CD8-positive, alpha-beta memory T cell (primary cell): ENCODE measurements at regions not wholly inside any gene's neighbourhood (a gene's known extent, or its start where the extent isn't known, plus 50 kb on each side); places are given as distances from the start of the nearest gene placed in this dataset.

Experiments
- CTCF ChIA-PET: fragments of 350-600 bp; sonication (Branson Sonifier 250); formaldehyde crosslinking; loops from one replicate; lab custom pipeline; 2021; ENCODE audit warnings: antibody characterized with exemption; lab: Charles Lee
- POLR2A ChIA-PET: fragments of 350-600 bp; sonication (Branson Sonifier 250); formaldehyde crosslinking; loops from one replicate; lab custom pipeline; 2021; ENCODE audit warnings: antibody characterized with exemption; lab: Charles Lee
- DNase-seq, 5 donors: peaks; one replicate each; pipeline versions ENCODE4 v3.0.0 to v3.0.0-alpha.2; 2020 to 2022; ENCODE audit warnings: mixed read lengths in 1 of 5
- H3K27ac ChIP-seq: one replicate; pipeline ENCODE4 v1.7.0; 2013; ENCODE audit warnings: low read depth, mild to moderate bottlenecking, low read length, moderate library complexity
- H3K27me3 ChIP-seq: 2 replicates; pipeline ENCODE4 v1.7.0; 2013; ENCODE audit warnings: low read length, mild to moderate bottlenecking; ENCODE audit not compliant: insufficient read depth, poor library complexity, severe bottlenecking
- H3K36me3 ChIP-seq: 2 replicates; pipeline ENCODE4 v1.7.0; 2013; ENCODE audit warnings: mild to moderate bottlenecking, low read length, moderate library complexity; ENCODE audit not compliant: insufficient read depth
- H3K4me1 ChIP-seq: 2 replicates; pipeline ENCODE4 v1.7.0; 2013; ENCODE audit warnings: mild to moderate bottlenecking, low read length, moderate library complexity; ENCODE audit not compliant: insufficient read depth
- H3K4me3 ChIP-seq: 2 replicates; pipeline ENCODE4 v1.7.0; 2013; ENCODE audit warnings: mild to moderate bottlenecking, low read length
- H3K9me3 ChIP-seq: 2 replicates; pipeline ENCODE4 v1.7.0; 2013; ENCODE audit warnings: mild to moderate bottlenecking, low read length
- H3K27ac Mint-ChIP-seq, 8 donors: one replicate each; pipeline ENCODE4 v1.8.0; 2020 to 2021; ENCODE audit warnings: mixed read lengths in 8 of 8, mild to moderate bottlenecking in 6 of 8, inconsistent platforms in 3 of 8, moderate library complexity in 3 of 8
- H3K27me3 Mint-ChIP-seq, 2 donors: one replicate each; pipeline ENCODE4 v1.8.0; 2020 to 2021; ENCODE audit warnings: mixed read lengths in 2 of 2, mild to moderate bottlenecking in 1 of 2, moderate library complexity in 1 of 2
- H3K36me3 Mint-ChIP-seq, 3 donors: one replicate each; pipeline ENCODE4 v1.8.0; 2020 to 2021; ENCODE audit warnings: mixed read lengths in 3 of 3, inconsistent platforms in 1 of 3, mild to moderate bottlenecking in 1 of 3
- H3K4me1 Mint-ChIP-seq, 3 donors: one replicate each; pipeline ENCODE4 v1.8.0; 2020 to 2021; ENCODE audit warnings: mixed read lengths in 3 of 3, inconsistent platforms in 1 of 3, mild to moderate bottlenecking in 1 of 3
- H3K4me3 Mint-ChIP-seq, 7 donors: one replicate each; pipeline ENCODE4 v1.8.0; 2020 to 2021; ENCODE audit warnings: mixed read lengths in 7 of 7, mild to moderate bottlenecking in 6 of 7, moderate library complexity in 4 of 7, inconsistent platforms in 2 of 7
- H3K9me3 Mint-ChIP-seq, 5 donors: one replicate each; pipeline ENCODE4 v1.8.0; 2020 to 2022; ENCODE audit warnings: mixed read lengths in 5 of 5, mild to moderate bottlenecking in 3 of 5, moderate library complexity in 2 of 5, inconsistent platforms in 1 of 5

DNA sequence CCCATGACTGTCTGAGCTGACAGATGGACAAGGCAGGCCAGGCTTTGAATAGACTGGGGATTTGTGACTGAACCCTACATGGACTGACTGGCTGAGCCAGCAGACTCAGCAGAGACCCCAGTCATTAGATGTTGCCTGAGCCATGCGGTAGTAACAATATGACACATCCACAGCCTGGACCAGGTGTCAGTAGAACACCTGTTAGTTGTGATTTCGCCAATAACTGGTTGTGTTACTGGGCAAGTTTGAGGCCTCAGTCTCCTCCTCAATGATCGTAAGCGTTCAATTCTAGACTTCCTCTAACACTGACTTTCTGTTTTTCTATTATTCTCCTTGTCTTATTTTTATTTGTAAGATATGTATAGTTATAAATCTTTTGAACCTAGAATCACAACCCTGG is 311.9 kb upstream of the MAP3K7 start:
- Histone ChIP-seq H3K9me3 (no peaks in the 10 kb centered on the region), H3K27me3 (no peaks in the 10 kb centered on the region), H3K27ac (no peak overlapping the region), H3K36me3 (no peaks in the 10 kb centered on the region), H3K4me3 (no peak overlapping the region), H3K4me1 (no peaks in the 10 kb centered on the region)
- Mint-ChIP-seq H3K4me1 (no peaks in the 10 kb centered on the region), H3K27ac (no peak overlapping the region), H3K9me3 (peaks cover 0 to 2% (median 0%) of the 10 kb centered on the region in 5 donors), H3K27me3 (no peaks in the 10 kb centered on the region), H3K4me3 (no peak overlapping the region), H3K36me3 (no peaks in the 10 kb centered on the region)
- POLR2A ChIA-PET, result no interaction called here
- DNase-seq, result no peak
- CTCF ChIA-PET, result no interaction called here

DNA sequence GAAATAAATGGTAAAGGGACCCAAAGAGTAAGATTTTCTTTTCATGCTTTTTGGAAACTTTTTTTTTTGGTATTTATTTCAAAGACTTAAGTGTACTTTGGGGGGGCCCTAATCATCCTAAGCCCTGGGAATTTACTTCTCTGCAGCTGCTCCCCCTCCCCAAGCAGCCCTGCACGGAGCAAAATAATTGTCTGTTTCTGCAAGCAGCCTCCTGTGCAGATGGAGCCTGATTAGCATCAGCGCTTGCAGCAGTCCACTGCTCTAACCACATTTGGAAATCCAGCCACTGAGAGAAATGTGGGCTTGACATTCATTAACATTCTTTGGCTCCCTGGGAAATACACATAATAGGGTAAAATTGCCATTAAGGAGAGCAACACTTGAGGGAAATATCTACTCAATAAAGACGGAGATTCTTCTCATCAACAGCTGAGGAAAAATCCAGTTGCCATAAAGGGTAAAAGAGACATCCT is 309.2 kb upstream of the MAP3K7 start:
- peaks cover 0 to 3% of the 10 kb centered on the region in 2 donors for H3K27me3 Mint-ChIP-seq
- H3K36me3 Mint-ChIP-seq, result no peaks in the 10 kb centered on the region
- no peaks in the 10 kb centered on the region for H3K4me1 ChIP-seq
- H3K9me3 ChIP-seq, result no peaks in the 10 kb centered on the region
- CTCF ChIA-PET, result no interaction called here
- no peak for DNase-seq
- no peaks in the 10 kb centered on the region for H3K27me3 ChIP-seq
- no peak overlapping the region for H3K27ac Mint-ChIP-seq
- no peaks in the 10 kb centered on the region for H3K4me1 Mint-ChIP-seq
- H3K4me3 ChIP-seq, result no peak overlapping the region
- no peak overlapping the region for H3K4me3 Mint-ChIP-seq
- peaks cover 0 to 5% (median 0%) of the 10 kb centered on the region in 5 donors for H3K9me3 Mint-ChIP-seq
- no peaks in the 10 kb centered on the region for H3K36me3 ChIP-seq
- H3K27ac ChIP-seq, result no peak overlapping the region
- POLR2A ChIA-PET, result no interaction called here

DNA sequence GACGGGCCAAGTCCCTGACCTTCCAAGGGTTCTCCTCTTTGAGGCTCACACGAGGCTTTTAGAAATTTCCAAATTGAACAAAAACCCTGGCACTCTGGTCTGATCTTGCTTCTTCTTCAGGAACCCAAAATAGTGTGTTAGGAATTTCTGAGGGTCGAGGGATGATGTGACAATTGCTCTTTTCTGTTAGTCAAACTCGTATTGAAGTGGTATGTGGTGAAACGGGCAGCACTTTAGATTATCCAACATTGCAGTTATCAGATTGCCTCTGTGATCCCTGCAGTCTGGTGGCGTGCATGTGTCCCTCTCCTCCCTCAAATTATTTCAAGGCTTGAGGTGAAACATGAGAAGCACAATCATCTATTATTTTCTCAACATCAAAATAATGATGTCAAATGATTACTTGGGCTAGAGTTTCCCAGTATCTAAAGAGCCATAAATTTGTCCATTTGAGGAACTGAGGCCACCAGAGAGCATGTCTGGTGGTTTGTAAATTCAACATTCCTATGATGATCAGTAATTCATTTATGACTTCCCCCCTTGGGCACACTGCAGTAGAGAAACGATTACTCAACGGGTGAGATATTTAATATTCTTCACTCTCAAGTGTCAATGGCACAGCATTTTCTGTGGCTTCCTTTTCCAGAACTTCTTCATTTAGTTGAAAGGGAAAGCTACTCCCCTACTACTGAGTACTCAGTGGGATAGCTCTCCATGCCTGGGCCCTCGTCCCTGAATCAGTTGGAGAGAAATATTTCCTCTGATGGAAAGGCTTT is 308.6 kb upstream of the MAP3K7 start:
- no peaks in the 10 kb centered on the region for H3K4me1 ChIP-seq
- CTCF ChIA-PET, result no interaction called here
- Mint-ChIP-seq H3K36me3 (no peaks in the 10 kb centered on the region), H3K4me3 (no peak overlapping the region), H3K9me3 (peaks cover 0 to 5% (median 0%) of the 10 kb centered on the region in 5 donors), H3K27me3 (peaks cover 0 to 3% of the 10 kb centered on the region in 2 donors), H3K27ac (no peak overlapping the region), H3K4me1 (no peaks in the 10 kb centered on the region)
- H3K36me3 ChIP-seq, result no peaks in the 10 kb centered on the region
- DNase-seq, result no peak
- H3K4me3 ChIP-seq, result no peak overlapping the region
- POLR2A ChIA-PET, result no interaction called here
- H3K9me3 ChIP-seq, result no peaks in the 10 kb centered on the region
- H3K27ac ChIP-seq, result no peak overlapping the region
- H3K27me3 ChIP-seq, result no peaks in the 10 kb centered on the region

DNA sequence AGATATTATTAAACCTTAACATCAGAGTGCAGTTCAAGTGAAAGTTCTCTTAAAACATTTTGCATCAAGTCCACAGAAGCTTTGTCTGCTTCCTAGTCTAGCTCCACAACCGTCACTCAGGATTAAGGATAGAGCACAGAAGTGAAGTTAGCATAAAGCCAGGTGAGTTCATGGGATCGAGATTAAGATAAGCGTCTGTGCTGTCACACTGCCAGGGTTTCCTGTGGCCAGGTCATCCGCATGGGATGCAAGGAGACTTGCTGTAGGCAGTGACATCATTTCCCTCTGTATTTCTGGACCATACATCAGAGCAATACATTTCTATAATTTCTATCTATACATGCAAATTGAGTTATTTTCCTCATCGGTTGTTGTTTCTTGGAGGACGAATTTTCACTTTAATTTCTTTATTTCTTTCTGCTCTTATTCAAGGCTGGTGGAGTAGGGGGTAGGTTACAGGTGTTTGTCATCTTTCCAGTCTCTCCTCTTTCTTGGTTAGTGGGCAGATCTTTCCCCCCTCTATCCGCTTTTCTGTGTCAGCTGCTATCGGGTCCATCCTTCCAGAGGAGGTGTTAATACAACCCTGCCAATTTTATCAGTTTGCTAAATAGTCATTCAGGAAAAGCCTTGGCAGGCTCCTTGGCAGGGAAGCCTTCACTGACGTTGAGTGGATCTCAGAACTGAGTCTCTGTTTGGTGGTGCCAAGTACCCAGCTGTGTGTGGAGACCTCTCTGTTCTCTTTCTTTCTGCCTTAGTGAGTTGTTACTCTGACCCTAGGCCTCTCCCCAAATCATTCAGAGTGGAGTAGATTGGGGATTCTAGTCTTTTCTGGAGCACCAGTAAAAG is 307.6 kb upstream of the MAP3K7 start:
- no peaks in the 10 kb centered on the region for H3K36me3 Mint-ChIP-seq
- DNase-seq, result no peak
- ChIA-PET POLR2A (no interaction called here), CTCF (no interaction called here)
- peaks cover 0 to 3% of the 10 kb centered on the region in 2 donors for H3K27me3 Mint-ChIP-seq
- Histone ChIP-seq H3K27ac (no peak overlapping the region), H3K4me1 (no peaks in the 10 kb centered on the region), H3K27me3 (no peaks in the 10 kb centered on the region), H3K36me3 (no peaks in the 10 kb centered on the region), H3K4me3 (no peak overlapping the region), H3K9me3 (no peaks in the 10 kb centered on the region)
- H3K9me3 Mint-ChIP-seq, result peaks cover 0 to 5% (median 0%) of the 10 kb centered on the region in 5 donors
- no peaks in the 10 kb centered on the region for H3K4me1 Mint-ChIP-seq
- no peak overlapping the region for H3K4me3 Mint-ChIP-seq
- no peak overlapping the region for H3K27ac Mint-ChIP-seq

DNA sequence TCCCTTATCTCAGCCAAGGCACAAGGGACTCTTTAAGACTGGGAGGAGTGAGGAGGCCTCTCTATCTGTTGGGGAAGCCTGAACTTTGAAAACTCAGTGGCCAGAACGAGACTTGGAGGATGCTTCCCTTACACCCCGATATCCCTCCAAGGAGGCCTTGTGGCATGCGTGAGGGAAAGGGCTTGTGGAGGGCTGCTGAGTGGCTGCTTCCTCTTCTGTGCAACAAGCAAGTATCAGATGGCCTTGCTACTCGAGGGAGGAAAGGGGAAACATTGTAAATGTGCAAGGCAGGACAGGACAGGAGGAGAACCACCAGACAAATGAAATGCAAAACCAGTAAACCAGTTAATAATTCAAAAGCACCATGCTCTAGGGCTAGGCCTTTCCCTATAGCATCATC is 306.5 kb upstream of the MAP3K7 start:
- Histone ChIP-seq H3K27me3 (no peaks in the 10 kb centered on the region), H3K9me3 (no peaks in the 10 kb centered on the region), H3K27ac (no peak overlapping the region), H3K4me1 (no peaks in the 10 kb centered on the region), H3K36me3 (no peaks in the 10 kb centered on the region), H3K4me3 (no peak overlapping the region)
- peaks cover 0 to 3% of the 10 kb centered on the region in 2 donors for H3K27me3 Mint-ChIP-seq
- H3K9me3 Mint-ChIP-seq, result peaks cover 0 to 5% (median 0%) of the 10 kb centered on the region in 5 donors
- ChIA-PET CTCF (no interaction called here), POLR2A (no interaction called here)
- H3K4me1 Mint-ChIP-seq, result no peaks in the 10 kb centered on the region
- no peak overlapping the region for H3K4me3 Mint-ChIP-seq
- H3K27ac Mint-ChIP-seq, result no peak overlapping the region
- DNase-seq, result no peak
- no peaks in the 10 kb centered on the region for H3K36me3 Mint-ChIP-seq

DNA sequence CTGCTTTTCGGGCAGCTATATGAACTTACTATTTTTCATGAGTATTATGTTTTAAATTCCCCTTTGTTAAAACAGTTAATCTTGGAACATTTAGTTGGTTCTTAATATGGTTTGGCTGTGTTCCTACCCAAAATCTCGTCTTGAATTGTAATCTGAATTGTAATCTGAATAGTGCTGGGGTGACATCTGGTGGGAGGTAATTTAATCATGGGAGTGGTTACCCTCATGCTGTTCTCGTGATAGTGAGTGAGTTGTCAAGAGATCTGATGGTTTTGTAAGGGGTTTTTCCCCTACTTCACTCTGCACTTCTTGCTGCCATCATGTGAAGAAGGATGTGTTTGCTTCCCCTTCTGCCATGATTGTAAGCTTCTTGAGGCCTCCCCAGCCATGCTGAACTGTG is 305.4 kb upstream of the MAP3K7 start:
- no peaks in the 10 kb centered on the region for H3K27me3 ChIP-seq
- H3K4me3 ChIP-seq, result no peak overlapping the region
- no peaks in the 10 kb centered on the region for H3K4me1 ChIP-seq
- Mint-ChIP-seq H3K27ac (no peak overlapping the region), H3K4me3 (no peak overlapping the region), H3K9me3 (peaks cover 0 to 5% (median 0%) of the 10 kb centered on the region in 5 donors), H3K4me1 (no peaks in the 10 kb centered on the region), H3K27me3 (peaks cover 0 to 3% of the 10 kb centered on the region in 2 donors), H3K36me3 (no peaks in the 10 kb centered on the region)
- ChIA-PET CTCF (no interaction called here), POLR2A (no interaction called here)
- no peaks in the 10 kb centered on the region for H3K36me3 ChIP-seq
- no peaks in the 10 kb centered on the region for H3K9me3 ChIP-seq
- no peak overlapping the region for H3K27ac ChIP-seq
- no peak for DNase-seq

DNA sequence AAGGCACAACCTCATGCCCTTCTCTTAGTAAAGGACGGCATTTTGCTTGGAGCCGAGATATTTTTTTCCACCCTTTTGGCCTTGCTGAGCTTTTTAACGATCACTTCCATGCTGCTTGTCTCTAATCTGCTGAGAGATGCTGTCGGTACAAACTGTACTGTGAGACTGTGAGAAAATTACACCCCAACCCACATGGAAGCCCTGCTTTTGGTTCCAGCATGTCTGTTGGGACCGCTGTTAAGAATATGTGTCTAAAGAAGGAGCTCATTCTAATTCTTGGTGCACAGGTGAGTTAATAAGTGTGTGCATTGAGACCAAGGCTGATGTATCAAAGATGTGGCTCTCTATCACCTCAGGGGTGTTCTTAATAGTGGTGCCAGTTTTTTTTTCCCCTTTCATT is 304.5 kb upstream of the MAP3K7 start:
- no peak overlapping the region for H3K4me3 Mint-ChIP-seq
- no peaks in the 10 kb centered on the region for H3K9me3 ChIP-seq

DNA sequence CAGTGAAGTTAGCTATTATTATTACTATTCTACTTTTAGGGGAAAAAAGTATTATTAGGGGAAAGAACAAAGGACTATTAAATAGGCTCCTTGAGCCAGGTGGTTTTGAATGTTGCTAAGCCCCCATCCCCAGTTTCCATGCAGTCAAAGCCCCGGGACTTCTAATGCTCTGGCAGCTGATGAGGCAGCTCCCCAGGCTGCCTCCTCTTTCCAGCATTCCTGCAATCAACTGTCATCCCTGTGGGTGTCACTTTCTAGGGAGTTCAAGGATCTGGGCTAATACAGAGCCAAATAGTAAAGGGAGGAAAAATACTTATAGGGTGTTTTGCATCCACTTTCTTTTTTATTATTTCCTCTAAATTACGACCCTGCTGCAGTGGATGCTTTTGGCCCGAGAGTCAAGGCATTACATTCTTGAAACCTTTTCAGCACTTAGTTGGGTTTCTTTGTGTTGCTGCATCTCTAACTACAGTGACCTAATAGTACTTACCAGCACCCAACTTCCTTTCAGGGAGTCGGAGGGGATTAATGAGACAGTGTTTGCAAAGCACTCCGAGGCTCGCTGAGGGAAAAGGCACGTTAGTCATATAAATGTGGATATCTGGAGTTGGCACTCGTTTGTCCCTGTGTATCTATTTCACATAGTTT is 303.9 kb upstream of the MAP3K7 start:
- no peak overlapping the region for H3K27ac ChIP-seq
- no peaks in the 10 kb centered on the region for H3K27me3 ChIP-seq
- Mint-ChIP-seq H3K27ac (no peak overlapping the region), H3K36me3 (no peaks in the 10 kb centered on the region), H3K4me1 (no peaks in the 10 kb centered on the region), H3K9me3 (peaks cover 0 to 5% (median 0%) of the 10 kb centered on the region in 5 donors), H3K27me3 (peaks cover 0 to 3% of the 10 kb centered on the region in 2 donors), H3K4me3 (no peak overlapping the region)
- no peaks in the 10 kb centered on the region for H3K36me3 ChIP-seq
- no peaks in the 10 kb centered on the region for H3K9me3 ChIP-seq
- DNase-seq, result no peak
- H3K4me1 ChIP-seq, result no peaks in the 10 kb centered on the region
- ChIA-PET CTCF (no interaction called here), POLR2A (no interaction called here)
- no peak overlapping the region for H3K4me3 ChIP-seq

More for the DNA sequence above, 304.5 kb upstream of the MAP3K7 start:
- H3K27me3 ChIP-seq, result no peaks in the 10 kb centered on the region
- CTCF ChIA-PET, result no interaction called here
- H3K36me3 Mint-ChIP-seq, result no peaks in the 10 kb centered on the region
- no peaks in the 10 kb centered on the region for H3K36me3 ChIP-seq
- no peak overlapping the region for H3K27ac Mint-ChIP-seq
- H3K4me1 ChIP-seq, result no peaks in the 10 kb centered on the region
- no peak overlapping the region for H3K4me3 ChIP-seq
- no peaks in the 10 kb centered on the region for H3K4me1 Mint-ChIP-seq
- POLR2A ChIA-PET, result no interaction called here
- peaks cover 0 to 5% (median 0%) of the 10 kb centered on the region in 5 donors for H3K9me3 Mint-ChIP-seq
- DNase-seq, result no peak
- H3K27me3 Mint-ChIP-seq, result peaks cover 0 to 3% of the 10 kb centered on the region in 2 donors
- no peak overlapping the region for H3K27ac ChIP-seq
